Pons (tissue), 1 donor: ENCODE measurements at regions not wholly inside any gene's neighbourhood (a gene's known extent, or its start where the extent isn't known, plus 50 kb on each side); places are given as distances from the start of the nearest gene placed in this dataset.

Experiments used
- DNase-seq: peaks from one replicate; pipeline ENCODE4 v3.0.0-alpha.2; 2016; ENCODE audit warnings: low spot score

DNA sequence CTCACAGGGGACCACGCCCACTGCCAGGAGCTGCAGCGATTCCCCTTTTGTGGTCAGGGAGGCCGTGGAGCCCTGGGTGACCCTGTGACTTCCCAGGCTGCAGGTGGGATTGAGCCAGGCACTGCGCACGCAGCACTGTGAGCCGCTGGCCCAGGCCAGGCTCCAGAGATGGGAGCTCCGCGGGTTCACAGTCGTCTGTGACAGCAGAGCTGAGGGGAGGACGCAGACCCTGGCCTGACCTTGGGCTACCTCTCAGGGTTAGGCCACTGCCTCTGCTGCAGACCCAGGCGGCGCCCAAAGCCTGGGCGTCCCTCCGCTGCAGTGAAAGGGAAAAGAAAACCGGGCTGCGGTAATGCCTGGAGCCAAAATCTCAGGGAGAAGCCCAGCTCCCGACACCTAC is 107.5 kb upstream of the GPR26 start:
- peak; percentile 9 for DNase-seq

- DNase-seq: peak; percentile 97
Observed at GRCh38 chr10:123559066-123559822, 106.9 kb upstream of the GPR26 start.

DNA sequence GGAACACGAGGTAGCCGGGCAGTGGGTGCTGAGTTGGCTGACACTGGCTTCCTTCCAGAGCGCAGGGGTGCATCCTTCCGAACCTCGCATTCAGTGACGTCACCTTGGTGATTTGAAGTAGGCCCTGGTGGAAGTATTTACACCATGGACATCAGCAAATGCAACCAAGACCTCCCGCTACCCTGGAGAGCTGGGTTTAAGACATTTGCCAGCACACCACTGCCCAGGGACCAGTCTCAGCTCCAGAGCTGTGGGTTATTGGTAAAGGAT is 106.4 kb upstream of the GPR26 start:
- no peak for DNase-seq

DNA sequence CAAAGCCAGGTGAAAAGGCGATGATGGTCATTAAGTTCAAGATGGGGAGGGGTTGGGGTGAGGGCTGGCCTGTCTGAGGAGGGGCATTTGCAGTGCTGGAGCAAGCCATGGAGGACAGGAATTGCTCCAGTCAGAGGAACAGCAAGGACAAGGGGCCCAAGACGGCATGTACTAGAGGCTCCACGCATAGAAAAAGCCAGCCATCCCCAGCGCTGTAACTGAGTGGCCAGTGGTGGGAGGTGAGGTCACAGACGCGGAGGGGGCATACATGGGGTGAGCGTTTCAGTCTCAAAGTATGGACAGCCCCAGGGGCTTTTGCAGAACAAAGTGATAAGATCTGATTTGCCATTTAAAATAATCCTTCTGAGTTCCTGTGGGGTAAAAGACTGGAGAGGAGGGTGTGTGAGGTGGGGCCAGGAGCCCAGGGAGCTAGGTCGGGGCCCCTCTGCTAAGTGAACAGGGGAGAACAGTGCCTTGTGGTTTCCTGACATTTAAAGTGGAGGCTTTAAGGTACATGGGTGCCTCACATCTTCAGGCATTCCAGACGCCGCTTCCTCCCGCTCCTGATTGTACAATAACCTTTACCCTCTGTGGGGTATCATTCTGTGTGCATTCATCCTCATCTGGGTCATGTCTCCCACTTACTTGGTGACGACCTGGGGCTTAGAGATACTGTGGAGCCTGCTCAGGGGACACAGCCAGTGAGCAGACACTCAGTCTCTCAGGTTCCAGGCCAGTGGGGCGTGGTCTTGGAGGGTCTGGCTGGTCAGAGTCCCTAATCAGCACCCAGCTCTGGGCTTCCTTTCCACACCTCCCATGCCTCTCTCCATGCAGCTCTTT is 105.6 kb upstream of the GPR26 start:
- DNase-seq: no peak

GRCh38 chr10:123561141-123561440 is 105.1 kb upstream of the GPR26 start:
- DNase-seq: no peak

GRCh38 chr10:123562387-123562786 is 103.8 kb upstream of the GPR26 start:
- no peak for DNase-seq

GRCh38 chr10:123562811-123563580 is 103.2 kb upstream of the GPR26 start:
- no peak for DNase-seq

DNA sequence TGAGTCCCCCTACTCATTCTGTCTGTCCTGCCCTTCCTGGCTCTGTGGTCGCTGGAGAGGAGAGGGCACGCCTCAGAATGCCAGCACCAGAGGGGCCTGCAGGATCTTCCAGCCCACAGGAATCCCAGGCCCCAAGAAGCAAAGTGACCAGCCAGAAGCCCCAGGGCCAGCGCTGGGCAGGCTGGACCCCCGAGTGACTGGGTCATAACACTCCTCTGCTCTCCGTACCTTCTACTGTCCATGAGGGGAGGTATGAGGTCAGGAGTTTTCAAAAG is 102.6 kb upstream of the GPR26 start:
- DNase-seq: no peak

- no peak for DNase-seq
Observed at GRCh38 chr10:123563994-123564393, 102.2 kb upstream of the GPR26 start.

- no peak for DNase-seq
Observed at GRCh38 chr10:123564631-123565030, 101.5 kb upstream of the GPR26 start.

DNA sequence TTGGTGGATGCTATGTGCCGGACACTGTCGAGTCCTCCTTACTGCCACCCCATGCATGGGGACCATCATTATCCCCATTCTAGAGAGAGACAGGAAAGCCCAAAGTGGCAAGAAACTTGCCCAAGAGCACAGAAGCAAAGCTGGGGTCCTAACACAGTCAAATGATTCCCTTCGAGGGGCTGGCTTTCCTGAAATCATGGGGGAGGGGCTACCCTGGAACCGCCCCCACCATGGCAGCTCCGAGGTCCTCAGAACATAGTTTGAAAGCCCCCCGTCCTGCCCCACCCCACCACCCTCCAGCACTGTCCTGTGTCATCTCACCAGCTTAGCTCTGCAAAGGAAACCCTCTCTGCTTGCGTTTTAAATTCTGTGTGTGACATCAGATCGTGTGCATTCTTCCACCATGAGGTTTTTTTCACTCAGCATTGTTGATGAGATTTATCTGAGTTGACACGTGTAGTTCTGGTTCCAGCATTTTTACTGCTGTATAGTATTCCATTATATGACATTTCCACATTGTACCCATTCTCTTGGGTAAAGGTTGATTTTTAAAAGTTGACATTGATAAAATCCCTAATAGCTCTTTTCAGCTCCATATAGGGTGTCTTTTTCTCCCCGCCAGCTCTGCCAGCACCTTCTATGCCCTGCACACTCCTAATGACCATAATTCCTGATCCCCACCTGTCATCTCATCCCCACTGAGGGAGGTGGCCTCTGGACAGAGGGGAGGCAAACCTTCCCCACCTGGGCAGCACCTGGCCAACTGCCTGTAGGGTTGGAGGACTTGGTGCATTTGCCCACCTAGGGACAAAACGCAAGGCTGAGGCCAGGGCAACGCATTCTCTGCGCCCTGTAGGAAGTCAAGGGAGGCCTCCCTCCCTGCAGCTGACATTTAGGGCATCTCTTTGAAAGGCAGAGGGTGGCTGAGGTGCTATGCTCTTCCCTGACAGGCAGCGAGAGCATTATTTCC is 100.2 kb upstream of the GPR26 start:
- DNase-seq: no peak

- no peak for DNase-seq
Observed at GRCh38 chr10:123567984-123568739, 98.0 kb upstream of the GPR26 start.

DNA sequence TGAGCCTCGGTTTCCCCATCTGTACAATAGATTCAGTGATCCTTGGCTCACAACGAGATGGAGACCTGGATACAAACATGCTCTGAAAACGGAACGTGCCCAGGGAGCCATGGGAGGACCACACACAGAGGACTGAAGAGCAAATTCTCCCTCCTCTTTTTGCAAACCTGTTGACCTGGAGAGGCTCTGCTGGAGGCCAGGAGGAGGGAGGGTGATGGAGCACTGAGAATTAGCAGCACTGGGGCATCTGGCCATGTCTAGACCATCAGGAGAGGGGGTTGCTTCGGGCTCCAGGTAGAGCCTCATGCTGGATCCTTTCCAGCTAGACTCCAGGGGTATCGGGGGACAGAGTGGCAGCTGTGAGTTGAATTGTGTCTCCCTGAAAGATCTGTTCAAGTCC is 97.4 kb upstream of the GPR26 start:
- DNase-seq: no peak

DNA sequence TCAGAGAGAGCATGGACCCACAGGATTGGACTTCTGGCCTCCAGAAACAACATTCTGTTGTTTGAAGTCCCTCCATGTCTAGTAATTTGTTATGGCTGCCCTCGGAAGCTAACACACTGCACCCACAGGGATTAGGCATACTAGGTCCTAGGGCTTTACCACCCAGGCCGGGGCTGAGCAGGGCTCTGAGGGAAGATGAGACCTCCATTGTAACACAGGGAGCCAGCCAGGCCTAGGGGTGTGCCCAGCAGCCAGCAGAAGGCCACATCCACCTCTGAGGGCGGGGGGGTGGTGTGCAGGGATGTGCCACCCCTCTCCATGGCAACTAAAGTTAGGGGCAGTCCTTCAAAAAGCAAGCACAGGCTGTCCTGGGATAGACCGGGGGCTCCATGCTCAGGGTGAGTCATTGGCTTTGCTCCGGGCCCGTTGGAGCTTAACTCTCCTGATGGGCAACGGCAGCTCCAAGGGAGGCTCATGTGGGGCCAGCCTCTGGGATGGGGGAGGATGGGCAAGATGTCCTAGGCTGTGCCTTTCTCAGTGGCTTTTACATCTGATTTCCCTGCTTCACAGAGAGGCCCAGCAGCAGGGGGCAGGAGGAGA is 96.6 kb upstream of the GPR26 start:
- DNase-seq: no peak

- no peak for DNase-seq
Observed at GRCh38 chr10:123570051-123570897, 95.9 kb upstream of the GPR26 start.

DNA sequence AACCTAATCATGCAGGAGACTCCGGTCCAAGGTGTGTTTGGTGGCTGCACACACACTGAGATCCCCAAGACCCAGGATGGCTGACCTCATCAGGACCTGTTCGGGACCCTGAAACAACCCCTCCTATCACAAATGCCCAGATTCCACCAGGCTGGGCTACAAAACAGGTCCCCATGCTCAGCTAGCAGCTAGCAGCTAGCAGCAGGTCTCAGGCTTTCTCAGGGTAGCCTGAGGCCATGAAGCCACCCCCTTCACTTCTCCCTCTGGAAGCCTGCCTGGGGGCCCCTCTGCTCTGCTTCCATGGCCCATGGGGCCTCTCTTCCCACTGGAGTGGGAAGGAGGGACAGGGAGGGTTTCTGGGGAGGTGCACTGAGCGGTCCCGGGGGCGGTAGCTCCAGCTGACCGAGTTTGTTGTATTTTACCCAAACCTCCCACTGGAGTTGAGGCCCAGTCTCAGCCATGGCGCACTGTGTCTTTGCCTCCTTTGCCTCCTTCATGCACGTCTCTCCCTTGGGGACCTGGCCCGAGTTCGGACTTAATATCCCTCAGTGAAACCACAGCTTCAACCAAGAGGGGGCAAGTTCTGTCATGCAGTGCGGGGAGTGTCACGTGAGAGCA is 95.1 kb upstream of the GPR26 start:
- DNase-seq: no peak

DNA sequence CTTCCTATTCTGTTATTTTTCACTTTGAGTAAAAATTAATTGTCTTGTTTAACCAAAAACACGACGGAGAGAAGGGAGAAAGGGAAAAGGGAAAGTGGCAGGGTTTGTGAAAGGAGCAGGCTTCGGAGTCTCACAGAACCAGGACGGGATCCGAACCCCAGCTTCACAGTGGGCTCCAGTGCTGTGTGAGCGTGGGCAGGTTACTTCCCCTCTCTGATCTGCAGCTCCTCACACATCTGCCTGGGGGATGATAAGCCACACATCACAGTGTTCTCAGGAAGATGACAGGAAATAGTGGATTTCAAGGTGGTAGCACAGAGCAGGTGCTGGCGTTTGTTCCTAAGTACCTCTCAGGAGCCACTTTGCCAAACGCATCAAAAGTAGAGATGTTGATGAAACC is 94.2 kb upstream of the GPR26 start:
- no peak for DNase-seq

GRCh38 chr10:123573236-123574108 is 92.7 kb upstream of the GPR26 start:
- no peak for DNase-seq
